Neural progenitor cell (in vitro differentiated cells): ENCODE measurements at regions not wholly inside any gene's neighbourhood (a gene's known extent, or its start where the extent isn't known, plus 50 kb on each side); places are given as distances from the start of the nearest gene placed in this dataset.

Source experiments
- EZH2 ChIP-seq: fragments of 200-600 bp; sonication (generic); IDR thresholded peaks from 2 replicates; pipeline ENCODE4 v1.6.1; 2017; ENCODE audit warnings: antibody characterized with exemption, mild to moderate bottlenecking, moderate library complexity
- EZH2phosphoT487 ChIP-seq: fragments of 200-600 bp; sonication (generic); IDR thresholded peaks from 2 replicates; pipeline ENCODE4 v1.6.1; 2017; ENCODE audit warnings: antibody characterized with exemption
- TF ChIP-seq, protein P1 (sequence below): fragments of 200-600 bp; sonication (generic); IDR thresholded peaks from 2 replicates; pipeline ENCODE4 v1.5.1; 2017; ENCODE audit warnings: antibody characterized with exemption, mild to moderate bottlenecking

DNA sequence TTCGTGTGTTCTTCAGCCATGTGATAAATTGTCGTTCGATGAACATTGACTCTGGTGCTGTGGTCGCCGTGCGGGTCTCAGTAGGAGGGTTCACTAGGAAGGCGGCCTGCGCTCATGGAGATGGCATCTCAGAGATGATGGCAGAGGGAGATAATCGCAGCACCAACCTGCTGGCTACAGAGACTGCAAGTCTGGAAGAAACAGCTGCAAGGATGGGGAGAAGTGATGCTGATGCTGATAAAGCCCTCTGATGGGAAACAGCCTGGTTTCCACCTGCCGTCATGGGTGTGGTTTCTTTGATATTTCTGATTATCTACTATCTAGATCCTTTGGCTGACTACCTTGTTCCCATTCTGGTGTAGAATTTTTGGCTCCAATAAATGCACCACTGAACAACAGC is 130.5 kb upstream of the ANKRD30A start:
- TF ChIP-seq, protein P1, sequence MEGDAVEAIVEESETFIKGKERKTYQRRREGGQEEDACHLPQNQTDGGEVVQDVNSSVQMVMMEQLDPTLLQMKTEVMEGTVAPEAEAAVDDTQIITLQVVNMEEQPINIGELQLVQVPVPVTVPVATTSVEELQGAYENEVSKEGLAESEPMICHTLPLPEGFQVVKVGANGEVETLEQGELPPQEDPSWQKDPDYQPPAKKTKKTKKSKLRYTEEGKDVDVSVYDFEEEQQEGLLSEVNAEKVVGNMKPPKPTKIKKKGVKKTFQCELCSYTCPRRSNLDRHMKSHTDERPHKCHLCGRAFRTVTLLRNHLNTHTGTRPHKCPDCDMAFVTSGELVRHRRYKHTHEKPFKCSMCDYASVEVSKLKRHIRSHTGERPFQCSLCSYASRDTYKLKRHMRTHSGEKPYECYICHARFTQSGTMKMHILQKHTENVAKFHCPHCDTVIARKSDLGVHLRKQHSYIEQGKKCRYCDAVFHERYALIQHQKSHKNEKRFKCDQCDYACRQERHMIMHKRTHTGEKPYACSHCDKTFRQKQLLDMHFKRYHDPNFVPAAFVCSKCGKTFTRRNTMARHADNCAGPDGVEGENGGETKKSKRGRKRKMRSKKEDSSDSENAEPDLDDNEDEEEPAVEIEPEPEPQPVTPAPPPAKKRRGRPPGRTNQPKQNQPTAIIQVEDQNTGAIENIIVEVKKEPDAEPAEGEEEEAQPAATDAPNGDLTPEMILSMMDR: no peak
- TF ChIP-seq EZH2phosphoT487 (no peak), EZH2 (no peak)
